ENCODE measurements at regions not wholly inside any gene's neighbourhood (a gene's known extent, or its start where the extent isn't known, plus 50 kb on each side); places are given as distances from the start of the nearest gene placed in this dataset.
"Not testable (repeated sequence)": the region's sequence is repeated elsewhere in the genome, so short reads cannot be mapped to it uniquely, and the experiment has no call there.

- H3K9me3 ChIP-seq; DNase-seq; H3K36me3 ChIP-seq; intact Hi-C loops (cut with DNase I); H3K4me3 ChIP-seq; H3K4me1 ChIP-seq; ATAC-seq; H3K27ac ChIP-seq: not testable (repeated sequence)
- WGBS, 4 donors = 63 to 72% (median 66%) methylated on average over 8 of the region's 8 CpGs
- H3K27me3 ChIP-seq = peaks cover 0 to 20% (median 3%) of the 10 kb centered on the region in 9 donors
These were observed 135.3 kb upstream of the ZNF618 start for GRCh38 chr9:113740508-113741500.

DNA sequence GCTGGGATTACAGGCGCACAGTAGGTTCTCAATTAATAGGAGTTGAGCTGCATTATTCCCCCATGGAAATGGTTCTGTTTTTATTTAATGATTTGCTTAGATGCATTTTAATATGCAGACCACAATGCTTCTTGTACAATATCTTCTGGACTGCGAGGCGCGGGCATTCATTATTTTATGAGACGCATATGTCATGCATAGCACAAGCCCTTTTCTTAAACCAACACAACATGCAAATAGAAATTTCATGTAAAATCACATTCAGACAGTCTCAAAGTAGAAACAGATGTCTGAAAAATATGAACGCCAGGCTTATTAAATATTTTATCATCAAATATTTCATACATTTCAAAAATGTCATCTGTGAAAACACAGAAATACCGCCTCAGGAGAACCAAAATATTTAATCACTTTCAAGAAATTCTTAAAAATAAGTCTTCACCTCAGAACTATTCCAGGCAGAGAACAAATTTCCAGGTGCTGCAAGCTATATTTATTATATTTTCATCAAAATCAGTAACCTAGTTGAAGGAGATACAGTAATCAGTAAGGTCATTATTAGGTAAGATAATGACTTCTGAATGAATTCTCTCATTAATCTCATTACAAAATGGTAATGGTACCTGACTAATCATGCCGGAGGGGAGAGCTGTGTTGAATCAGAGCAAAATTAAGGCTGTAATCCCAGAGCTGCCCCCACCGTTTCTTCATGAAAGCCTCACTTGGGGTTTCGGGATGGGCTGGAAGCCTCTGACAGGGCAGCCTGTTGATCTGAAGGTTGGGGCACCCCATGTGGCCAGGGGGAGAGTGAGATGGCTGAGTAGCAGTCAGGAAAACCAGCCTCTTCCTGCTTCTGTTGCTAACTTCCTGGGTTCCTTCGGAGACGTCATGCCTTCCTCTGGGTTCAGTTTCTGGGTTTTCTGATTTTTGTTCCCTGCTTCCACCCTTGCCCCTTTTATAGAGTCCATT lies 133.9 kb upstream of the ZNF618 start:
- Histone ChIP-seq H3K27ac (no peak overlapping the region), H3K4me1 (no peaks in the 10 kb centered on the region), H3K36me3 (no peaks in the 10 kb centered on the region), H3K4me3 (no peak overlapping the region), H3K27me3 (peaks cover 0 to 20% (median 3%) of the 10 kb centered on the region in 9 donors), H3K9me3 (peaks cover 0 to 3% (median 0%) of the 10 kb centered on the region in 12 donors)
- TF ChIP-seq POLR2A (IDR thresholded peaks at IDR 0.05) (no peak), CTCF (IDR thresholded peaks at IDR 0.05) (no peak)
- WGBS, 4 donors = 73 to 79% (median 76%) methylated on average over 12 of the region's 12 CpGs
- no peak for ATAC-seq
- intact Hi-C loops (cut with DNase I) = no loop called here
- no peak for DNase-seq

GRCh38 chr9:113742878-113743277 lies 133.2 kb upstream of the ZNF618 start:
- intact Hi-C loops (cut with DNase I) = no loop called here
- Histone ChIP-seq H3K27ac (no peak overlapping the region), H3K36me3 (no peaks in the 10 kb centered on the region), H3K9me3 (peaks cover 0 to 10% (median 2%) of the 10 kb centered on the region in 12 donors), H3K4me3 (no peak overlapping the region), H3K27me3 (peaks cover 0 to 20% (median 3%) of the 10 kb centered on the region in 9 donors), H3K4me1 (no peaks in the 10 kb centered on the region)
- no peak for TF ChIP-seq CTCF (IDR thresholded peaks at IDR 0.05)
- DNase-seq = no peak
- 65 to 79% (median 76%) methylated on average over 6 of the region's 6 CpGs for WGBS, 4 donors
- no peak for ATAC-seq

DNA sequence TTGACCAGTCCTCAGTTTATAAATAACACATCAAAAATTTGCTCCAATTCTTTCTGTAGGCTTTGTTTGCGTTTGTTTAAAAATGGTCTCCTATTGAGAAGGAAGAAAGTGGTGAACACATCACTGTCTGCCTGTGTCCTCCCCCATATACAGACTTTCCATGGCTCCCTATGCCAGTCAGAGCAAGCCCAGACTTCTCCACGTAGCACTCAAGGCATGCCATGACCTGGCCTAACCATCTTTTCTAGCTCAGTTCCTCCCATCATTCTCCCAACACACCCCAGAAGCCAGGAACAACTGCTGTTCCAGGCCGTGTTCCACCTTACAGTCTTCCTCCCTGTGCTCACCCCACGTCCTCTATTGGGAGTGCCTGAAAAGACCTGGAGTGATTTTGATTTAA lies 129.6 kb upstream of the ZNF618 start:
- intact Hi-C loops (cut with DNase I) = no loop called here
- 69 to 86% (median 73%) methylated on average over 4 of the region's 4 CpGs for WGBS, 4 donors
- H3K36me3 ChIP-seq = no peaks in the 10 kb centered on the region
- no peak for DNase-seq
- H3K27me3 ChIP-seq = peaks cover 0 to 14% (median 0%) of the 10 kb centered on the region in 9 donors
- no peak overlapping the region for H3K4me3 ChIP-seq
- TF ChIP-seq POLR2A (IDR thresholded peaks at IDR 0.05) (no peak), CTCF (IDR thresholded peaks at IDR 0.05) (no peak)
- no peak for ATAC-seq
- no peak overlapping the region for H3K27ac ChIP-seq
- no peaks in the 10 kb centered on the region for H3K4me1 ChIP-seq
- H3K9me3 ChIP-seq = peaks cover 0 to 27% (median 8%) of the 10 kb centered on the region in 12 donors
